ENCODE measurements at regions not wholly inside any gene's neighbourhood (a gene's known extent, or its start where the extent isn't known, plus 50 kb on each side); places are given as distances from the start of the nearest gene placed in this dataset.

DNA sequence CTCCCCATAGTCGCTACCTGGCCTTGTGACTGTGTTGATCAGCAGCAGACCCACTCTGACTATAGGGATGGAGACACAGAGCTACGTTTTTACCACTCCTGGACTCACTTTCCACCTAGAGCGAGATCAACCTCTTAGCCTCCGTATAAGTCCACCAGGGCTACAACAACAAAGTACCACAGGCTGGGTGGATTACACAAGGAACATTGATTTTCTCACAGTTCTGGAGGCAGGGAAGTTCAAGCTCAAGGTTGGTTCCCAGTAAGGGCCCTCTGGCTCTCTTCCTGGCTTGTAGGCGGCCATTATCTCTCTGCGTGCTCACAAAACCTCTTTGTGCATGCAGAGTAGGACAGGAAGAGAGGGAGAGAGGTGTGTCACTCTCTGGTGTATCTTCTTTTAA is 330.4 kb upstream of the PROK2 start (continued):
- TF ChIP-seq SP2 (IDR thresholded peaks at IDR 0.05; ENCODE audit: low read length) (no peak), SP1 (IDR thresholded peaks at IDR 0.05; ENCODE audit: low read depth, low read length) (no peak), CEBPB (IDR thresholded peaks at IDR 0.05; ENCODE audit: low read depth, low read length) (no peak)

Data from H1 (cell line).